HepG2 (cell line): ENCODE measurements at regions not wholly inside any gene's neighbourhood (a gene's known extent, or its start where the extent isn't known, plus 50 kb on each side); places are given as distances from the start of the nearest gene placed in this dataset.

Experiments used
- ATAC-seq: fragments of 200-7000 bp; cut with Tn5 transposase; 3 replicates; pipeline ENCODE4 v1.9.1; 2020; ENCODE audit warnings: mild to moderate bottlenecking, moderate library complexity
- BruUV-seq: library from RNA; stranded (reverse); fragments of 400-500 nt; replicated peaks from 2 replicates; lab custom pipeline; 2021; lab: Mats Ljungman, UMichigan
- CTCF ChIA-PET: fragments of 300-600 bp; formaldehyde crosslinking; extraction: SDS; loops from one replicate; lab custom pipeline; 2021; ENCODE audit warnings: low total read pairs, inconsistent platforms, low intra/inter-chr PET ratio; lab: Yijun Ruan, JAX
- POLR2A ChIA-PET: fragments of 350-600 bp; sonication (Branson Sonifier 250); formaldehyde crosslinking; loops from one replicate; lab custom pipeline; 2020; ENCODE audit warnings: antibody characterized with exemption, inconsistent platforms; lab: Yijun Ruan, JAX
- DNase-seq: peaks from one replicate; pipeline ENCODE4 v3.0.0-alpha.2; 2015; ENCODE audit warnings: low spot score
- FAIRE-seq: peaks from 3 replicates; lab custom pipeline; 2011; peaks lifted over from hg19 to GRCh38; lab: Jason Lieb, UNC
- H2AFZ ChIP-seq: one replicate; pipeline ENCODE4 v1.6.1; 2011; ENCODE audit warnings: low read length, inconsistent platforms
- H3K27ac ChIP-seq: fragments of 300-600 bp; 3 replicates; pipeline ENCODE4 v1.8.0; 2011; ENCODE audit warnings: mixed run types, mild to moderate bottlenecking, mixed read lengths, low read length, inconsistent platforms; ENCODE audit not compliant: insufficient read depth; ENCODE audit errors: extremely low read length
- H3K27me3 ChIP-seq, 2 experiments: fragments of 200-600 bp in 1 of 2; 2 replicates in 1 of 2; 3 replicates in 1 of 2; pipeline versions ENCODE4 v1.6.0 to v1.8.0; 2011; ENCODE audit warnings: low read length in 2 of 2, mild to moderate bottlenecking in 2 of 2, moderate library complexity in 2 of 2, inconsistent platforms in 1 of 2; ENCODE audit not compliant: insufficient read depth in 2 of 2, control insufficient read depth in 1 of 2
- H3K36me3 ChIP-seq, 2 experiments: fragments of 200-600 bp in 1 of 2; replicated peaks in 1 of 2; 2 replicates in 1 of 2; 3 replicates in 1 of 2; pipeline versions ENCODE4 v1.5.1 to v1.8.0; 2011; ENCODE audit warnings: low read length in 2 of 2, inconsistent platforms in 1 of 2; ENCODE audit not compliant: insufficient read depth in 2 of 2, control insufficient read depth in 1 of 2
- H3K4me1 ChIP-seq: 2 replicates; pipeline ENCODE4 v1.5.1; 2012; ENCODE audit warnings: low read length, inconsistent platforms; ENCODE audit not compliant: insufficient read depth
- H3K4me2 ChIP-seq: 2 replicates; pipeline ENCODE4 v1.6.0; 2011; ENCODE audit warnings: low read depth, low read length, inconsistent platforms
- H3K4me3 ChIP-seq, 3 experiments: fragments of 200-600 bp in 1 of 3; sonication (generic), shearing (Covaris generic) in 1 of 3; replicated peaks in 1 of 3; 2 replicates each; pipeline ENCODE4 v1.5.1; 2011 to 2016; ENCODE audit warnings: low read length in 3 of 3, inconsistent platforms in 2 of 3, low read depth in 2 of 3, mild to moderate bottlenecking in 2 of 3, control low read depth in 1 of 3, mixed read lengths in 1 of 3; ENCODE audit not compliant: insufficient read depth in 1 of 3
- H3K79me2 ChIP-seq: one replicate; pipeline ENCODE4 v1.6.1; 2011; ENCODE audit warnings: low read length, inconsistent platforms; ENCODE audit not compliant: insufficient read depth
- H3K9ac ChIP-seq: 2 replicates; pipeline ENCODE4 v1.6.0; 2011; ENCODE audit warnings: mild to moderate bottlenecking, low read depth, low read length, inconsistent platforms; ENCODE audit not compliant: insufficient read depth
- H3K9me3 ChIP-seq: 2 replicates; pipeline ENCODE4 v1.5.1; 2012; ENCODE audit warnings: mild to moderate bottlenecking, low read length
- H4K20me1 ChIP-seq: 2 replicates; pipeline ENCODE4 v1.6.0; 2011; ENCODE audit warnings: inconsistent platforms, mild to moderate bottlenecking, low read length, moderate library complexity; ENCODE audit not compliant: insufficient read depth
- IKZF5 ChIP-seq: IDR thresholded peaks from 2 replicates; pipeline ENCODE4 v1.6.1; 2018; ENCODE audit warnings: missing genetic modification reagents, mild to moderate bottlenecking, missing compliant biosample characterization
- ZNF646 ChIP-seq: sonication (generic); formaldehyde crosslinking; IDR thresholded peaks from 2 replicates; pipeline ENCODE4 v1.9.0; 2021; ENCODE audit warnings: mild to moderate bottlenecking, missing genetic modification reagents
- in situ Hi-C: cut with HindIII; loops from 2 replicates; pipeline ENCODE4 v1.10.0; 2017; ENCODE audit warnings: low pct_unique_long_range_greater_than_20kb; ENCODE audit not compliant: extremely low pct_ligation_motif_present
- intact Hi-C: fragments of 100-400 bp; cut with micrococcal nuclease; formaldehyde crosslinking; loops from one replicate; pipeline ENCODE4 v1.10.0; 2022; ENCODE audit not compliant: unreplicated experiment
- TF ChIP-seq, protein P1 (sequence below): sonication (generic); formaldehyde crosslinking; IDR thresholded peaks from 2 replicates; pipeline ENCODE4 v1.8.1; 2022; ENCODE audit warnings: mild to moderate bottlenecking, missing genetic modification reagents

DNA sequence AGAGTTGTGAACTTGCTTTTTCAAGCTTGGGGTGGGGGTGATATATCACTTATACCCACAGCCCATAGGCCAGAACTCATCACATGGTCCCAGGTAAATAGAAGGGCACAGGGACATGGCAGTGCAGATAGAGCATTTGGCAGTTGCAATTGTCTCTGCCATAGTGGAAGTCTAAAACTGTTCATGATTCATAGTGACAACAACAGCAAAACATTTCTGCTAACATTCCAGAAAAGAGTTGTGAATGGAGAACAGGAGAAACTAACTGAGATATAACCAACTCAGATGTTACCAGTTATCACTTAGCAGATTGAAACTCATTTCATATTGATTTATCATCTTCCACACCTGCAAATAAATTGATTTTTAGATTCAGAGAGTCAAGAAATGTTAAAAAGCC is 278.6 kb upstream of the KYNU start:
- no TSS peak for BruUV-seq
- ChIA-PET CTCF (no interaction called here), POLR2A (no interaction called here)
- no peak overlapping the region for H3K4me2 ChIP-seq
- H4K20me1 ChIP-seq = no peaks in the 10 kb centered on the region
- no peak for ATAC-seq
- DNase-seq = no peak
- no peak for FAIRE-seq
- TF ChIP-seq ZNF646 (CRISPR knock-in tag) = no peak
- TF ChIP-seq, protein P1, sequence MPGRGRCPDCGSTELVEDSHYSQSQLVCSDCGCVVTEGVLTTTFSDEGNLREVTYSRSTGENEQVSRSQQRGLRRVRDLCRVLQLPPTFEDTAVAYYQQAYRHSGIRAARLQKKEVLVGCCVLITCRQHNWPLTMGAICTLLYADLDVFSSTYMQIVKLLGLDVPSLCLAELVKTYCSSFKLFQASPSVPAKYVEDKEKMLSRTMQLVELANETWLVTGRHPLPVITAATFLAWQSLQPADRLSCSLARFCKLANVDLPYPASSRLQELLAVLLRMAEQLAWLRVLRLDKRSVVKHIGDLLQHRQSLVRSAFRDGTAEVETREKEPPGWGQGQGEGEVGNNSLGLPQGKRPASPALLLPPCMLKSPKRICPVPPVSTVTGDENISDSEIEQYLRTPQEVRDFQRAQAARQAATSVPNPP = no peak
- no peak for TF ChIP-seq IKZF5
- H3K4me1 ChIP-seq = peaks cover 10% of the 10 kb centered on the region; the same call in 1 of the 2 replicates
- in situ Hi-C loops = no loop called here
- H3K9ac ChIP-seq = no peak overlapping the region
- no peak overlapping the region for H3K4me3 ChIP-seq
- H3K27ac ChIP-seq = no peak overlapping the region
- H3K9me3 ChIP-seq = no peaks in the 10 kb centered on the region
- no peaks in the 10 kb centered on the region for H3K36me3 ChIP-seq
- H2AFZ ChIP-seq = no peak overlapping the region
- H3K79me2 ChIP-seq = no peaks in the 10 kb centered on the region
- intact Hi-C loops = no loop called here
- no peaks in the 10 kb centered on the region for H3K27me3 ChIP-seq
